ENCODE measurements at regions not wholly inside any gene's neighbourhood (a gene's known extent, or its start where the extent isn't known, plus 50 kb on each side); places are given as distances from the start of the nearest gene placed in this dataset.

DNA sequence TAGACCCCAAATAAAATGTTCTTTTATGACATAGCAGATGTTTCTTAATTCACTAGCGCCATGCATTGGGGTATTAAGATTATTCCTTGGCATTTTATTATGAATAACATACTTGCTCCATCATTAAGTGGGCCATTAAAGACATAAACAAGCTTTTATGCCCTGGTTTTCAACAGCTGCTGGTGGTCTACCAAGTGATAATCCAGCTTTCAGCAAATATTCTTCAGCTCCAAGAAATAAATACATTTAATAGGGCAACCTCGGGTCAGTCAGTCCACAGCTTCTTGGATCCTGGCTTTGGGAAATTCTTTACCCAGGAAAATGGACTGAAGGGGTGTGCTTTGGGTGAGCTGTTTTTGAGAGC is 217.3 kb upstream of the IRX3 start:
- no peak for TF ChIP-seq CHD4 (IDR thresholded peaks at IDR 0.05; ENCODE audit: borderline replicate concordance)
- TF ChIP-seq ESRRA (IDR thresholded peaks at IDR 0.05; ENCODE audit: borderline replicate concordance, low read length) = no peak
- TF ChIP-seq POLR2A (IDR thresholded peaks at IDR 0.05; ENCODE audit: low read length) = no peak
- no peak for TF ChIP-seq JUN (IDR thresholded peaks at IDR 0.05)
- no peak for TF ChIP-seq BHLHE40 (IDR thresholded peaks at IDR 0.05; ENCODE audit: low read depth, low read length)
- no peak for TF ChIP-seq FOXS1 (CRISPR knock-in tag; IDR thresholded peaks at IDR 0.05)
- TF ChIP-seq, protein P1, sequence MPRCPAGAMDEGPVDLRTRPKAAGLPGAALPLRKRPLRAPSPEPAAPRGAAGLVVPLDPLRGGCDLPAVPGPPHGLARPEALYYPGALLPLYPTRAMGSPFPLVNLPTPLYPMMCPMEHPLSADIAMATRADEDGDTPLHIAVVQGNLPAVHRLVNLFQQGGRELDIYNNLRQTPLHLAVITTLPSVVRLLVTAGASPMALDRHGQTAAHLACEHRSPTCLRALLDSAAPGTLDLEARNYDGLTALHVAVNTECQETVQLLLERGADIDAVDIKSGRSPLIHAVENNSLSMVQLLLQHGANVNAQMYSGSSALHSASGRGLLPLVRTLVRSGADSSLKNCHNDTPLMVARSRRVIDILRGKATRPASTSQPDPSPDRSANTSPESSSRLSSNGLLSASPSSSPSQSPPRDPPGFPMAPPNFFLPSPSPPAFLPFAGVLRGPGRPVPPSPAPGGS (IDR thresholded peaks at IDR 0.05) = no peak
- no peak for TF ChIP-seq KDM1A (IDR thresholded peaks at IDR 0.05; ENCODE audit: low read depth)
- TF ChIP-seq ZNF302 (CRISPR knock-in tag; IDR thresholded peaks at IDR 0.05) = no peak
- TF ChIP-seq, protein P2, sequence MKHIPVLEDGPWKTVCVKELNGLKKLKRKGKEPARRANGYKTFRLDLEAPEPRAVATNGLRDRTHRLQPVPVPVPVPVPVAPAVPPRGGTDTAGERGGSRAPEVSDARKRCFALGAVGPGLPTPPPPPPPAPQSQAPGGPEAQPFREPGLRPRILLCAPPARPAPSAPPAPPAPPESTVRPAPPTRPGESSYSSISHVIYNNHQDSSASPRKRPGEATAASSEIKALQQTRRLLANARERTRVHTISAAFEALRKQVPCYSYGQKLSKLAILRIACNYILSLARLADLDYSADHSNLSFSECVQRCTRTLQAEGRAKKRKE (CRISPR knock-in tag; IDR thresholded peaks at IDR 0.05; ENCODE audit: low read depth) = no peak
- TF ChIP-seq NFE2L2 (conservative IDR thresholded peaks at IDR 0.05; ENCODE audit: low read length) = no peak
- TF ChIP-seq NR3C1 (IDR thresholded peaks at IDR 0.05) = no peak
- TF ChIP-seq CBX8 (IDR thresholded peaks at IDR 0.05) = no peak
- TF ChIP-seq, protein P3, sequence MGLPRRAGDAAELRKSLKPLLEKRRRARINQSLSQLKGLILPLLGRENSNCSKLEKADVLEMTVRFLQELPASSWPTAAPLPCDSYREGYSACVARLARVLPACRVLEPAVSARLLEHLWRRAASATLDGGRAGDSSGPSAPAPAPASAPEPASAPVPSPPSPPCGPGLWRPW (IDR thresholded peaks at IDR 0.05) = no peak
- no peak for TF ChIP-seq NPAS2 (CRISPR knock-in tag; IDR thresholded peaks at IDR 0.05; ENCODE audit: borderline replicate concordance)
- no peak for TF ChIP-seq JUNB (IDR thresholded peaks at IDR 0.05)
- 44% methylated on average over 2 of the region's 2 CpGs for WGBS (ENCODE audit: missing lambda C conversion rate)
- ChIA-PET CTCF (no interaction called here), POLR2A (no interaction called here)
- no peak for DNase-seq (ENCODE audit: low read depth in 1 of 2, low spot score in 1 of 2)
- no peak for ATAC-seq
- Histone ChIP-seq H3K9me3 (no peaks in the 10 kb centered on the region; the same call in 2 of the 3 replicates), H3K4me2 (no peak overlapping the region), H3K27ac (no peak overlapping the region), H3K4me1 (no peaks in the 10 kb centered on the region), H3K4me3 (no peak overlapping the region)
- no peak for FAIRE-seq

DNA sequence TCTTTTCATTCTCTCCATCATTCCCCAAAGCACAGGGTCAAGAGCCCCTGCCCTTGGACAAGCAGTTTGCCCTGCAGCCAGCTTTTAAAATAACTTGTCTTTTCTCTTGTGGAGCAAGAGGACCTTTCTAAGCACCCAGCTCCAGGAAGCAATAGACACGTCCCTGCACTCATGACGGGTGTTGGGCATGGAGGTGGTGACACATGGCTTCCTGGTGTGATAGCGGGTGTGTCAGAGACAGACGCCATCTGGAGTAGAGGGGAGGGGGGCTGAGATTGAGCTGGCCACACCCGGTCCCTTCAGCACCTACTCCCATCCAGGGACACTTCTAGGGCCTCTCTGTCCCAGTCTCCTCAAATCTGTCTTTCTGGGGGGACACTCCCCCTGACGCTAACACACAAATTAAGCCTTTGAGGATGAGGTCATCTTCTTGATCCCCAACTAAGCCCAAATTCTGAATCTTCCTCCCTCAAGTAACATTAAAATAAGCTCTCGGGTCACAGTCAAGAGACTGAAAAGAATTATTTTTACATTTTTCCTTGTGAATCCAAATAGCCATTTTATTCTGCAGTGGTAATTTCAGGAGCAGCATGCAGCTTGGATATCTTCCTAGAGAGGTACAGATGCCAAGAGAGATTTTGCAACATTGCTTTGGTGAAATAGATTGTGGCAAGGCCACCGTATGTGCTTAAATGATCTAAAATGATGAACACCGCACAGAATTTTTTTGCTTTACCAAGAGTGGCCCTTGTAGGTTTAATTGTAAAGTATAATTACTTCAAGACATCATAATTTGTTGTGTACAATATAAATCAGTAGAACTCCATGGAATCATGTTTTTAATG is 216.6 kb upstream of the IRX3 start:
- Histone ChIP-seq H3K4me3 (no peak overlapping the region), H3K27ac (no peak overlapping the region), H3K9me3 (peaks cover 4% of the 10 kb centered on the region; the same call in 1 of the 3 replicates), H3K4me2 (no peak overlapping the region), H3K4me1 (no peaks in the 10 kb centered on the region)
- FAIRE-seq (no peak), ATAC-seq (no peak), DNase-seq (ENCODE audit: low read depth in 1 of 2, low spot score in 1 of 2) (no peak)
- TF ChIP-seq RFX5 (IDR thresholded peaks at IDR 0.05) = no peak
- no peak for TF ChIP-seq ZC3H11A (IDR thresholded peaks at IDR 0.05)
- no peak for TF ChIP-seq FOSL2 (IDR thresholded peaks at IDR 0.05)
- no peak for TF ChIP-seq FOSL2 (CRISPR knock-in tag; IDR thresholded peaks at IDR 0.05)
- CTCF ChIA-PET = no interaction called here
- 51% methylated on average over 9 of the region's 9 CpGs for WGBS (ENCODE audit: missing lambda C conversion rate)
- POLR2A ChIA-PET = no interaction called here

DNA sequence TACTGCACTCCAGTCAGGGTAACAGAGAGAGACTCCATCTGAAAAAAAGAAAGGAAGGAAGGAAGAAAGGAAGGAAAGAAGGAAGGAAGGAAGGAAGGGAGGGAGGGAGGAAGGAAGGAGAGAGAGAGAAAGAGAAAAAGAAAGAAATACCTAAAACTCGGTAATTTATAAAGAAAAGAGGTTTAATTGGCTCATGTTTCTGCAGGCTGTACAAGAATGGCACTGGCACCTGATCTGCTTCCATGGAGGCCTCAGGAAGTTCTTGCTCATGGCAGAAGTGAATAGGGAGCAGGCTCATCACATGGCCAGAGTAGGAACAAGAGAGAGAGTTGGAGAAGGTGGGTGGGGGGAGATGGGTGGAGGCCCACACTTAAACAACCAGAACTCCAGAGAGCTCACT is 215.2 kb upstream of the IRX3 start:
- no peak for TF ChIP-seq CEBPB (IDR thresholded peaks at IDR 0.05)
- TF ChIP-seq MAZ (IDR thresholded peaks at IDR 0.05; ENCODE audit: borderline replicate concordance, low read depth, low read length) = no peak
- TF ChIP-seq NFE2L2 (conservative IDR thresholded peaks at IDR 0.05; ENCODE audit: low read length) = no peak
- TF ChIP-seq ESRRA (IDR thresholded peaks at IDR 0.05; ENCODE audit: borderline replicate concordance, low read length) = no peak
- TF ChIP-seq FOXS1 (CRISPR knock-in tag; IDR thresholded peaks at IDR 0.05) = no peak
- no peak for TF ChIP-seq JUN (IDR thresholded peaks at IDR 0.05)
- TF ChIP-seq, protein P4, sequence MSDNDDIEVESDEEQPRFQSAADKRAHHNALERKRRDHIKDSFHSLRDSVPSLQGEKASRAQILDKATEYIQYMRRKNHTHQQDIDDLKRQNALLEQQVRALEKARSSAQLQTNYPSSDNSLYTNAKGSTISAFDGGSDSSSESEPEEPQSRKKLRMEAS (IDR thresholded peaks at IDR 0.05) = no peak
- TF ChIP-seq CBX2 (IDR thresholded peaks at IDR 0.05; ENCODE audit: borderline replicate concordance, low read depth) = no peak
- no peak for TF ChIP-seq MYC (IDR thresholded peaks at IDR 0.05; ENCODE audit: borderline replicate concordance, low read length)
- no peak for TF ChIP-seq PHF8 (IDR thresholded peaks at IDR 0.05; ENCODE audit: borderline replicate concordance, low read depth)
- no peak for TF ChIP-seq SREBF2 (IDR thresholded peaks at IDR 0.05)
- TF ChIP-seq ZFP36 (IDR thresholded peaks at IDR 0.05; ENCODE audit: borderline replicate concordance, partially characterized antibody) = no peak
- no peak for TF ChIP-seq RCOR1 (IDR thresholded peaks at IDR 0.05; ENCODE audit: low read depth, low read length)
- no peak for TF ChIP-seq NPAS2 (CRISPR knock-in tag; IDR thresholded peaks at IDR 0.05; ENCODE audit: borderline replicate concordance)
- FAIRE-seq (no peak), DNase-seq (ENCODE audit: low read depth in 1 of 2, low spot score in 1 of 2) (no peak), ATAC-seq (no peak)
- H3K4me3 ChIP-seq = no peak overlapping the region
- POLR2A ChIA-PET = no interaction called here
- no peak overlapping the region for H3K27ac ChIP-seq
- peaks cover 13% of the 10 kb centered on the region; the same call in 2 of the 3 replicates for H3K9me3 ChIP-seq
- no peak overlapping the region for H3K4me2 ChIP-seq
- WGBS (ENCODE audit: missing lambda C conversion rate) = 27% methylated on average over 1 of the region's 1 CpG
- CTCF ChIA-PET = no interaction called here
- H3K4me1 ChIP-seq = no peaks in the 10 kb centered on the region

All from A549 (cell line).